ENCODE measurements at regions not wholly inside any gene's neighbourhood (a gene's known extent, or its start where the extent isn't known, plus 50 kb on each side); places are given as distances from the start of the nearest gene placed in this dataset.

DNA sequence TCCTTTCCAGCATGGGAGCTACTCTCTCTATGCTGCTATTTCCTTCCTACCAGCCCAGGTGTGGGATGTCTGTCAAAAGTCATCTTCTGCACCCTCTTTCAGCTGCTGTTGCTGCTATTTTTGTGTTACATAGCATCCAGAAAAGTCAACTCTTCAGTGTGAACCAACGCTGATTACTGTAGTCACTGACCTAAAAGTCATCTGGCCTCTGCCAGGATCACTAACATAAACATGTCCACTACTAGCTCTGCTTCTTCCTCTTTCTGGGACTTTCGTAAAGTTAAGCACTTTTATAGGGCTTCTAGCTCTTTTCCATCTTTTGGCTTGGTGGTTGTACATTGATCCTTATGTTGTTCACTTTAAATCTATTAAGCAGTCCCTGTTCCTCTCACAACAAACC, 90.2 kb upstream of the CARD18 start:
- TF ChIP-seq, protein P1, sequence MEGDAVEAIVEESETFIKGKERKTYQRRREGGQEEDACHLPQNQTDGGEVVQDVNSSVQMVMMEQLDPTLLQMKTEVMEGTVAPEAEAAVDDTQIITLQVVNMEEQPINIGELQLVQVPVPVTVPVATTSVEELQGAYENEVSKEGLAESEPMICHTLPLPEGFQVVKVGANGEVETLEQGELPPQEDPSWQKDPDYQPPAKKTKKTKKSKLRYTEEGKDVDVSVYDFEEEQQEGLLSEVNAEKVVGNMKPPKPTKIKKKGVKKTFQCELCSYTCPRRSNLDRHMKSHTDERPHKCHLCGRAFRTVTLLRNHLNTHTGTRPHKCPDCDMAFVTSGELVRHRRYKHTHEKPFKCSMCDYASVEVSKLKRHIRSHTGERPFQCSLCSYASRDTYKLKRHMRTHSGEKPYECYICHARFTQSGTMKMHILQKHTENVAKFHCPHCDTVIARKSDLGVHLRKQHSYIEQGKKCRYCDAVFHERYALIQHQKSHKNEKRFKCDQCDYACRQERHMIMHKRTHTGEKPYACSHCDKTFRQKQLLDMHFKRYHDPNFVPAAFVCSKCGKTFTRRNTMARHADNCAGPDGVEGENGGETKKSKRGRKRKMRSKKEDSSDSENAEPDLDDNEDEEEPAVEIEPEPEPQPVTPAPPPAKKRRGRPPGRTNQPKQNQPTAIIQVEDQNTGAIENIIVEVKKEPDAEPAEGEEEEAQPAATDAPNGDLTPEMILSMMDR (IDR thresholded peaks at IDR 0.05; ENCODE audit: partially characterized antibody, unreplicated experiment) = no peak
- no peaks in the 10 kb centered on the region for H3K9me3 Mint-ChIP-seq (ENCODE audit: unreplicated experiment)
- no peak for DNase-seq
- H3K36me3 Mint-ChIP-seq (ENCODE audit: unreplicated experiment) = no peaks in the 10 kb centered on the region
- no peak overlapping the region for H3K4me3 Mint-ChIP-seq (ENCODE audit: unreplicated experiment)
- H3K4me1 Mint-ChIP-seq (ENCODE audit: low read depth, unreplicated experiment) = no peaks in the 10 kb centered on the region
- no peak overlapping the region for H3K27ac Mint-ChIP-seq (ENCODE audit: unreplicated experiment)
- peaks cover 1% of the 10 kb centered on the region for H3K27me3 Mint-ChIP-seq (ENCODE audit: unreplicated experiment)

DNA sequence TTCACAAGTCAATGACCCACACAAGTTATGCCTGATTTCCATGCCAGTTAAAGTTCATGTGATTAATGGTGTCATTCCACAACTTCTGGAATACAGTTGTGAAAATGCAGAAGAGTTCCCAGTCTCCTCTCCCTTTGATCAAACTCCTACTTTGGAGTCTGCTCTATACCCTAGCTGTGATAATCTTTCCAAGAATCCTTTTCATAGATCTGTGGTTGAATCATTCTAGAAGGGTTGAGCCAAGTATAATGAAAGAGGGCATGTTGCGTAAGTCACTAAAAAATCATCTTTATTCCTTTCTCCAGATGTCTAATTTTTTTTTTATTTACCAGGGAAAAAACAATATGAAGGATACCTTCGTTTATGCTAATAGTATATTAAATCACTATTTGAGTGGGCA, 89.7 kb upstream of the CARD18 start:
- no peaks in the 10 kb centered on the region for H3K36me3 Mint-ChIP-seq (ENCODE audit: unreplicated experiment)
- H3K27me3 Mint-ChIP-seq (ENCODE audit: unreplicated experiment) = peaks cover 1% of the 10 kb centered on the region
- no peak overlapping the region for H3K4me3 Mint-ChIP-seq (ENCODE audit: unreplicated experiment)
- no peaks in the 10 kb centered on the region for H3K4me1 Mint-ChIP-seq (ENCODE audit: low read depth, unreplicated experiment)
- H3K9me3 Mint-ChIP-seq (ENCODE audit: unreplicated experiment) = no peaks in the 10 kb centered on the region
- DNase-seq = no peak
- no peak overlapping the region for H3K27ac Mint-ChIP-seq (ENCODE audit: unreplicated experiment)
- TF ChIP-seq, protein P1 (IDR thresholded peaks at IDR 0.05; ENCODE audit: partially characterized antibody, unreplicated experiment) = no peak

DNA sequence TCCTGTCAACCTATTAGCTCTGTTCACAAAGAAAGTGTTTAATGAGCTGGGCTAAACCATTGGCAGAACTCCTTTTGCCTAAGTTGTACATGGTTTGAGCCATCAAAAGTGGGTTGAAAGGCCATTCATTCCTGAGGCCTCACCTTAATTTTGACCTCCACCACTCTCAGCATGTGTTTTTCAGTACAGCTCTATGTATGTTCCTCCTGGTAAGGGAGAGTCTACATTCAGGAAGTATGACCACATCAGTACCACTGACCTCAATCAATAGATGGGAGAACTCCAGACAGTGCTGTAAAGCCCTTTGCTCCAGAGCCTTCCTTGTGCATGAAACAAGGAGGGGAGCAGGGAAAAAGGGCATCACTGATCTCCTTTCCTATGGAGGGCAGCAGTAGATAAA, 87.8 kb upstream of the CARD18 start:
- H3K9me3 Mint-ChIP-seq (ENCODE audit: unreplicated experiment) = no peaks in the 10 kb centered on the region
- TF ChIP-seq, protein P1 (IDR thresholded peaks at IDR 0.05; ENCODE audit: partially characterized antibody, unreplicated experiment) = no peak
- no peak for DNase-seq
- H3K36me3 Mint-ChIP-seq (ENCODE audit: unreplicated experiment) = no peaks in the 10 kb centered on the region
- H3K27me3 Mint-ChIP-seq (ENCODE audit: unreplicated experiment) = no peaks in the 10 kb centered on the region
- no peak overlapping the region for H3K4me3 Mint-ChIP-seq (ENCODE audit: unreplicated experiment)
- H3K27ac Mint-ChIP-seq (ENCODE audit: unreplicated experiment) = no peak overlapping the region
- H3K4me1 Mint-ChIP-seq (ENCODE audit: low read depth, unreplicated experiment) = no peaks in the 10 kb centered on the region

DNA sequence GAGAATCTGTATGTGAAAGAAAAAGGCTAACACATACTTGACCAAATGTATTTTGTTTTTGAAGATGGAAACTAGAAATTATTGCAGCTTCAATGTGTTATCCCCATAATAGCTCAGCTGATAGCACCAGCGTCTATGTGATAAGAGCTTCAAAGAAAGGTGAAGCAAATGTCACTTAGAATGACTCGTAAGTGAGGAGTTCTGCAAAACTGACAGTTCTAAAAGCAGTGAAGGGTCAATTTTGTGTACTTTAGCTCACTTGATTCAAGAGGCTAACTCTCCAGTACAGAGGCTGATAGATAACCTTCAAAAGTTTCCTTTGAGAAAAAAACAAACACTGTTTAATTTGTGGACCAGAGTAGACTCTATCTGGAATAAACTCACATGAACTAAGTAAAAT, 87.2 kb upstream of the CARD18 start:
- H3K4me3 Mint-ChIP-seq (ENCODE audit: unreplicated experiment) = no peak overlapping the region
- no peak for DNase-seq
- H3K36me3 Mint-ChIP-seq (ENCODE audit: unreplicated experiment) = no peaks in the 10 kb centered on the region
- no peaks in the 10 kb centered on the region for H3K9me3 Mint-ChIP-seq (ENCODE audit: unreplicated experiment)
- H3K27ac Mint-ChIP-seq (ENCODE audit: unreplicated experiment) = no peak overlapping the region
- no peaks in the 10 kb centered on the region for H3K4me1 Mint-ChIP-seq (ENCODE audit: low read depth, unreplicated experiment)
- no peaks in the 10 kb centered on the region for H3K27me3 Mint-ChIP-seq (ENCODE audit: unreplicated experiment)
- TF ChIP-seq, protein P1 (IDR thresholded peaks at IDR 0.05; ENCODE audit: partially characterized antibody, unreplicated experiment) = no peak

DNA sequence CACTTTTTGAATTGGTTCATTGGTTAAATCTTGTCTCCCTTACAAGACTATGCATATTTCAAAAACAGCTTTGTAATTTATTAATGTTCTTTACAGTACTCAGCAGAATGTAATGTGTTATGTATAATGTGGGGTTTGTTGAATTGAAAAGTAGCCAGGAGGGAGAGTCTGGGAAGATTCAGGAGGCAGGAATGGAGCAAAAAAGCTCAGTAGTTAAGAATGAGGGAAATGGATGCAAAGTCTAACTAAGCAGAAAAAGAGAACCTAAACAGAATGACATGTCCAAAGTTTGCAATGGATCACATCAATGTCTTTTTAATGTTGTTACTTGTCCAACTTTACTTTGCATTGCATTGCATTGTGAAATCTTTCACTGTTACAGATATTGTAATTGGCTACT, 86.5 kb upstream of the CARD18 start:
- H3K4me1 Mint-ChIP-seq (ENCODE audit: low read depth, unreplicated experiment) = no peaks in the 10 kb centered on the region
- TF ChIP-seq, protein P1 (IDR thresholded peaks at IDR 0.05; ENCODE audit: partially characterized antibody, unreplicated experiment) = no peak
- H3K9me3 Mint-ChIP-seq (ENCODE audit: unreplicated experiment) = no peaks in the 10 kb centered on the region
- no peak overlapping the region for H3K27ac Mint-ChIP-seq (ENCODE audit: unreplicated experiment)
- H3K36me3 Mint-ChIP-seq (ENCODE audit: unreplicated experiment) = no peaks in the 10 kb centered on the region
- no peaks in the 10 kb centered on the region for H3K27me3 Mint-ChIP-seq (ENCODE audit: unreplicated experiment)
- no peak for DNase-seq
- H3K4me3 Mint-ChIP-seq (ENCODE audit: unreplicated experiment) = no peak overlapping the region

Data from glutamatergic neuron (in vitro differentiated cells).